DND-41 (cell line): ENCODE measurements at regions not wholly inside any gene's neighbourhood (a gene's known extent, or its start where the extent isn't known, plus 50 kb on each side); places are given as distances from the start of the nearest gene placed in this dataset.

Source experiments
- ATAC-seq: fragments of 200-7000 bp; cut with Tn5 transposase; 3 replicates; pipeline ENCODE4 v1.9.1; 2021; ENCODE audit warnings: low read depth; ENCODE audit not compliant: insufficient read depth
- DNase-seq: peaks from one replicate; pipeline ENCODE4 v3.0.0-alpha.2; 2020
- H2AFZ ChIP-seq: 2 replicates; pipeline ENCODE4 v1.6.0; 2012; ENCODE audit warnings: low read depth, low read length
- H3K27ac ChIP-seq: 2 replicates; pipeline ENCODE4 v1.5.1; 2012; ENCODE audit warnings: low read length, inconsistent platforms
- H3K27me3 ChIP-seq: fragments of 200-600 bp; sonication (generic); 2 replicates; pipeline ENCODE4 v1.6.0; 2012; ENCODE audit warnings: low read length, mild to moderate bottlenecking, inconsistent platforms; ENCODE audit not compliant: insufficient read depth, poor library complexity
- H3K36me3 ChIP-seq: 2 replicates; pipeline ENCODE4 v1.5.1; 2012; ENCODE audit warnings: low read length, inconsistent platforms; ENCODE audit not compliant: insufficient read depth
- H3K4me1 ChIP-seq: 2 replicates; pipeline ENCODE4 v1.5.1; 2012; ENCODE audit warnings: mild to moderate bottlenecking, low read length; ENCODE audit not compliant: insufficient read depth
- H3K4me2 ChIP-seq: 2 replicates; pipeline ENCODE4 v1.6.0; 2012; ENCODE audit warnings: mild to moderate bottlenecking, moderate library complexity, low read length, inconsistent platforms; ENCODE audit not compliant: insufficient read depth
- H3K4me3 ChIP-seq, 2 experiments: fragments of 200-600 bp in 1 of 2; shearing (Covaris generic) in 1 of 2; 2 replicates each; pipeline ENCODE4 v1.5.1; 2012 to 2016; ENCODE audit warnings: inconsistent platforms in 2 of 2, low read length in 2 of 2, mild to moderate bottlenecking in 2 of 2, low read depth in 1 of 2, moderate library complexity in 1 of 2
- H3K79me2 ChIP-seq: 2 replicates; pipeline ENCODE4 v1.6.0; 2012; ENCODE audit warnings: low read length, inconsistent platforms; ENCODE audit not compliant: insufficient read depth
- H3K9ac ChIP-seq: 2 replicates; pipeline ENCODE4 v1.6.0; 2012; ENCODE audit warnings: low read depth, mild to moderate bottlenecking, inconsistent platforms, low read length, moderate library complexity
- H3K9me3 ChIP-seq: 2 replicates; pipeline ENCODE4 v1.5.1; 2012; ENCODE audit warnings: low read length, moderate library complexity, mild to moderate bottlenecking, inconsistent platforms; ENCODE audit not compliant: insufficient read depth, severe bottlenecking
- H4K20me1 ChIP-seq: 2 replicates; pipeline ENCODE4 v1.6.0; 2012; ENCODE audit warnings: low read length; ENCODE audit not compliant: insufficient read depth
- CTCF ChIP-seq: IDR thresholded peaks from 2 replicates; pipeline ENCODE4 v1.5.1; 2012; ENCODE audit warnings: borderline replicate concordance, low read length, moderate library complexity, mild to moderate bottlenecking; ENCODE audit not compliant: poor library complexity, severe bottlenecking; ENCODE audit errors: extremely low read depth
- EZH2 ChIP-seq: IDR thresholded peaks from 3 replicates; pipeline ENCODE4 v1.6.1; 2012; ENCODE audit warnings: borderline replicate concordance, low read depth, mild to moderate bottlenecking, moderate library complexity, low read length, inconsistent platforms; ENCODE audit not compliant: severe bottlenecking

- Histone ChIP-seq H3K4me1 (peaks cover 28% of the 10 kb centered on the region), H3K9ac (no peak overlapping the region; the same call in 1 of the 2 replicates), H3K27ac (peak overlapping the region; percentile 74), H3K9me3 (peaks cover 2% of the 10 kb centered on the region), H4K20me1 (no peaks in the 10 kb centered on the region), H3K79me2 (no peaks in the 10 kb centered on the region), H2AFZ (peak overlapping the region; percentile 14; the same call in 1 of the 2 replicates), H3K4me3 (no peak overlapping the region), H3K36me3 (no peaks in the 10 kb centered on the region), H3K4me2 (peak overlapping the region; percentile 45; the same call in 1 of the 2 replicates), H3K27me3 (no peaks in the 10 kb centered on the region)
- no peak for DNase-seq
- TF ChIP-seq CTCF (no peak), EZH2 (no peak)
- ATAC-seq = no peak
Observed at GRCh38 chr6:90701926-90702325, 115.1 kb upstream of the MAP3K7 start.

GRCh38 chr6:90701146-90701781 is 114.4 kb upstream of the MAP3K7 start:
- no peaks in the 10 kb centered on the region for H3K36me3 ChIP-seq
- peaks cover 28% of the 10 kb centered on the region for H3K4me1 ChIP-seq
- no peaks in the 10 kb centered on the region for H4K20me1 ChIP-seq
- H3K9ac ChIP-seq = peak overlapping the region; percentile 33
- no peaks in the 10 kb centered on the region for H3K27me3 ChIP-seq
- peak overlapping the region; percentile 74 for H3K27ac ChIP-seq
- H3K4me2 ChIP-seq = peak overlapping the region; percentile 45
- TF ChIP-seq EZH2 = no peak
- peak; percentile 36 for TF ChIP-seq CTCF
- DNase-seq (peak; percentile 86), ATAC-seq (peak; percentile 94)
- peaks cover 2% of the 10 kb centered on the region for H3K9me3 ChIP-seq
- H3K79me2 ChIP-seq = no peaks in the 10 kb centered on the region
- H2AFZ ChIP-seq = peak overlapping the region; percentile 44
- no peak overlapping the region for H3K4me3 ChIP-seq

- Histone ChIP-seq H2AFZ (peak overlapping the region; percentile 45; the same call in 1 of the 2 replicates), H3K4me1 (peaks cover 52% of the 10 kb centered on the region), H3K27ac (peak overlapping the region; percentile 95), H3K79me2 (no peaks in the 10 kb centered on the region), H3K4me2 (peak overlapping the region; percentile 51), H3K36me3 (no peaks in the 10 kb centered on the region), H3K27me3 (no peaks in the 10 kb centered on the region), H4K20me1 (no peaks in the 10 kb centered on the region), H3K4me3 (0 out of 4 replicates have a peak overlapping the region, but pooled peaks of 1 of the 2 experiments have one; percentile 13), H3K9ac (peak overlapping the region; percentile 49), H3K9me3 (no peaks in the 10 kb centered on the region)
- no peak for TF ChIP-seq EZH2
- TF ChIP-seq CTCF = no peak
- ATAC-seq (peak; percentile 82), DNase-seq (peak; percentile 91)
Observed at GRCh38 chr6:90695316-90695715, 108.4 kb upstream of the MAP3K7 start.
